ENCODE measurements at regions not wholly inside any gene's neighbourhood (a gene's known extent, or its start where the extent isn't known, plus 50 kb on each side); places are given as distances from the start of the nearest gene placed in this dataset.

DNA sequence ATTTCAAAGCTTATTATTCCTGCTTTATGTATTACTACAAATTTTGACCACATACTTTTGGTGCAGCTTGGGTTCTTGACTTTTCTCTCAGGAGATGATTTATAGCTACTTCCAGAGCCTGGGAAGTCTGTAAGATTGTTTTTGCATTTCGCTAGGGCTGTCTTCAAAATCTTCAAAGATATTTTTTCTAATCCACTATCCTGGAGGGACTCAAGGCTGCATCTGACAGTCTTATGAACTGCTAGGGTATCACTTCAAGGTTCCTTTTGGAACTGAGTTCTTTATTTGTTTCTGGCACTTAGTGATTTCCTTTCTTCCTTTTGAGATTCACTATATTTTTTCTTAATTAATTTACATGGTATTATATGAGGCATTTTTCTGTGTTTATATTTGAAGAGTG, 90.0 kb upstream of the LYPLAL1 start:
- no peak for TF ChIP-seq RB1 (IDR thresholded peaks at IDR 0.05; ENCODE audit: low read depth)
- no peak for TF ChIP-seq POLR2AphosphoS5 (IDR thresholded peaks at IDR 0.05; ENCODE audit: control insufficient read depth, insufficient read depth, low read depth, low read length)
- TF ChIP-seq EZH2 (IDR thresholded peaks at IDR 0.05; ENCODE audit: borderline replicate concordance, low read depth, low read length) = no peak
- TF ChIP-seq SRF (CRISPR knock-in tag; IDR thresholded peaks at IDR 0.05) = no peak
- no peak for TF ChIP-seq ZBTB7A (IDR thresholded peaks at IDR 0.05; ENCODE audit: borderline replicate concordance, control insufficient read depth, low read depth, low read length)
- TF ChIP-seq KDM4B (IDR thresholded peaks at IDR 0.05; ENCODE audit: borderline replicate concordance in 2 of 2, low read depth in 1 of 2) = no peak
- TF ChIP-seq, protein P1, sequence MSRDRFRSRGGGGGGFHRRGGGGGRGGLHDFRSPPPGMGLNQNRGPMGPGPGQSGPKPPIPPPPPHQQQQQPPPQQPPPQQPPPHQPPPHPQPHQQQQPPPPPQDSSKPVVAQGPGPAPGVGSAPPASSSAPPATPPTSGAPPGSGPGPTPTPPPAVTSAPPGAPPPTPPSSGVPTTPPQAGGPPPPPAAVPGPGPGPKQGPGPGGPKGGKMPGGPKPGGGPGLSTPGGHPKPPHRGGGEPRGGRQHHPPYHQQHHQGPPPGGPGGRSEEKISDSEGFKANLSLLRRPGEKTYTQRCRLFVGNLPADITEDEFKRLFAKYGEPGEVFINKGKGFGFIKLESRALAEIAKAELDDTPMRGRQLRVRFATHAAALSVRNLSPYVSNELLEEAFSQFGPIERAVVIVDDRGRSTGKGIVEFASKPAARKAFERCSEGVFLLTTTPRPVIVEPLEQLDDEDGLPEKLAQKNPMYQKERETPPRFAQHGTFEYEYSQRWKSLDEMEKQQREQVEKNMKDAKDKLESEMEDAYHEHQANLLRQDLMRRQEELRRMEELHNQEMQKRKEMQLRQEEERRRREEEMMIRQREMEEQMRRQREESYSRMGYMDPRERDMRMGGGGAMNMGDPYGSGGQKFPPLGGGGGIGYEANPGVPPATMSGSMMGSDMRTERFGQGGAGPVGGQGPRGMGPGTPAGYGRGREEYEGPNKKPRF (IDR thresholded peaks at IDR 0.05; ENCODE audit: low read depth, low read length) = no peak
- TF ChIP-seq, protein P2, sequence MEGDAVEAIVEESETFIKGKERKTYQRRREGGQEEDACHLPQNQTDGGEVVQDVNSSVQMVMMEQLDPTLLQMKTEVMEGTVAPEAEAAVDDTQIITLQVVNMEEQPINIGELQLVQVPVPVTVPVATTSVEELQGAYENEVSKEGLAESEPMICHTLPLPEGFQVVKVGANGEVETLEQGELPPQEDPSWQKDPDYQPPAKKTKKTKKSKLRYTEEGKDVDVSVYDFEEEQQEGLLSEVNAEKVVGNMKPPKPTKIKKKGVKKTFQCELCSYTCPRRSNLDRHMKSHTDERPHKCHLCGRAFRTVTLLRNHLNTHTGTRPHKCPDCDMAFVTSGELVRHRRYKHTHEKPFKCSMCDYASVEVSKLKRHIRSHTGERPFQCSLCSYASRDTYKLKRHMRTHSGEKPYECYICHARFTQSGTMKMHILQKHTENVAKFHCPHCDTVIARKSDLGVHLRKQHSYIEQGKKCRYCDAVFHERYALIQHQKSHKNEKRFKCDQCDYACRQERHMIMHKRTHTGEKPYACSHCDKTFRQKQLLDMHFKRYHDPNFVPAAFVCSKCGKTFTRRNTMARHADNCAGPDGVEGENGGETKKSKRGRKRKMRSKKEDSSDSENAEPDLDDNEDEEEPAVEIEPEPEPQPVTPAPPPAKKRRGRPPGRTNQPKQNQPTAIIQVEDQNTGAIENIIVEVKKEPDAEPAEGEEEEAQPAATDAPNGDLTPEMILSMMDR (IDR thresholded peaks at IDR 0.05 in 2 of 3, conservative IDR thresholded peaks at IDR 0.05 in 1 of 3; ENCODE audit: insufficient read depth in 2 of 3, low read depth in 1 of 3, low read length in 3 of 3) = no peak
- TF ChIP-seq ZNF274 (IDR thresholded peaks at IDR 0.05; ENCODE audit: borderline replicate concordance, low read depth, low read length) = no peak
- TF ChIP-seq KAT2B (IDR thresholded peaks at IDR 0.05; ENCODE audit: low read depth, low read length) = no peak
